ENCODE measurements at regions not wholly inside any gene's neighbourhood (a gene's known extent, or its start where the extent isn't known, plus 50 kb on each side); places are given as distances from the start of the nearest gene placed in this dataset.

DNA sequence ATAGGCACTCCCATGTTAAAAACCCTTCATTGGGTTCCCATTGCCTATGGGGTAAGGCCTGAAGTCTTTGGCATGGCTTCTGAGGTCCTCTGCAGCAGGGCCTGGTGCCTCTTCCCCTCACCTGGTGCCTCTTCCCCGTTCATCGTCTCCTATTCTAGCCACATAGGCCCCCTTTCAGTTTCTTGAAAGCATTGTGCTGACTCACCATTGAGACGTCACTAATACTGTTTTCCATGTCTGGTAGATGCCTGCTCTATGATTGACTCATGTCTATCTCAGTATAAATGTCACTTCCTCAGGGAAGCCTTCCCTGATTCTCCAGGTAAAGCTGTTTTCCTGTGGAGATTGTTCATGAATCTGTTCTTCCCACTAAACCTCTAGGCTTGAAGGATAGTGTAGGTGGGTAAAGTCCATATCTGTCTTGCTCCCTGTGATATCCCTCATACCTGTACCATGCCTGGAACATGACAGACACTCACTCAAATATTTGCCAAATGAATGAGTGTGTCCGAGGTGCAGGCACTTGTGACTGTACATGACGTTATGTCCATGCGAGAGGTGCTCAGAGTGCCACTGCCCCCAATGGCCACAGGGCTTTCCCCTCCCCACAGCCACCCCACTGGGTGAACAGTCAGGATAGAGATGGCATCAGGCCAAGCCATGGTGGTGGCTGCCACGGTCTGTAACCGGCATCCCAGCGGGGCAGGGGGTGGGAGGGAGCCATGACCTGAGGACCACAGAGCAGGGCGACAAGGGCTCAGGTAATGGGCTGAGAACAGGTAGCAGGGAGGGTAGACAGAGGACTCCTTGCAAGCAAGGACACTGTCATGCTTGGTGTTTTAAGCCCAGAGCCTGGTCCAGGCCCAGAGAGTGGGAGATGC is 85.2 kb upstream of the FAM20A start:
- H3K9me3 ChIP-seq = no peaks in the 10 kb centered on the region
- H3K4me3 ChIP-seq = no peak overlapping the region
- H3K36me3 ChIP-seq (ENCODE audit: low read depth) = no peaks in the 10 kb centered on the region
- intact Hi-C loops (cut with DNase I, micrococcal nuclease) = no loop called here
- no peaks in the 10 kb centered on the region for H3K4me1 ChIP-seq (ENCODE audit: low read depth)
- DNase-seq (no peak), ATAC-seq (no peak)
- TF ChIP-seq CTCF (IDR thresholded peaks at IDR 0.05) = no peak

DNA sequence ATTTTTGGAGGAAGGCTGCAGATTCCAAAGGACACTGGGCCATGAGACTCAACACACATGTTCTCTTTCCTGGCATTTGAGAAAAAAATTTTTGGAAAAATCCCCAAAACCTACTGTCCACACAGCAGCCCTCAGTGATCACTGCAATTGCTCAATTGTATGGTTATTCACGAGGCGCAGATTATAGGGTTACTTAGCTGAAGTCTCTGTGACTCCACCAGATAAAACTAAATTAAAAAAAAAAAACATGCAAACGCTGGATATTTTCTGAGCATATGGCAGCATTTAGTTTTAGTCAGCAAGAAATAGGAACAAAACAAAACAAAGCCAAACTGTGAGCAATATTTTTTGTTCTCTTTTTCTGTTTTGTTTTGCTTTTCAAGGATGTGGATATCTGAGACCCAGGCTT is 83.8 kb upstream of the FAM20A start:
- intact Hi-C loops (cut with DNase I, micrococcal nuclease) = no loop called here
- TF ChIP-seq CTCF (IDR thresholded peaks at IDR 0.05) = no peak
- ATAC-seq (peak; percentile 17), DNase-seq (no peak)
- no peak overlapping the region for H3K4me3 ChIP-seq
- H3K9me3 ChIP-seq = no peaks in the 10 kb centered on the region
- H3K4me1 ChIP-seq (ENCODE audit: low read depth) = no peaks in the 10 kb centered on the region
- no peaks in the 10 kb centered on the region for H3K36me3 ChIP-seq (ENCODE audit: low read depth)

DNA sequence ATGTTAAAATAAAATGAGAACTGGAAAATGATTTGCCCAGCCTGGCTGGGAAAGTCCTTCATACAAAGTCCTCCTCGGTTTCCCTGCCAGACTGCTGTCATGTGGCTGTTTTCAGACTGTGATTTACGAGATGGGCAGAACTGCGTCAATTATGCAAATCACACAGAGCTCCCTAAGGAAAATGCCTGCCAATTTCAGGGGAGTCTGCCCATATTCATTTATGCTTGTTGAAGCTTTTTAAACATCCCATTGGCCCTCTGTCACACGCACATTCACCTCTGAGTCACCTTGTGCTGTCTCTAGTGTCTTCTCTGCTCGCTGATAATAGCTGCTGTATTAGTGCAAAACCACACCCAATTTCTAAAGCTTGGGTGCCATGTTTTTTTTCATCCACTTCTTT is 81.7 kb upstream of the FAM20A start:
- DNase-seq (no peak), ATAC-seq (no peak)
- Histone ChIP-seq H3K4me1 (ENCODE audit: low read depth) (no peaks in the 10 kb centered on the region), H3K4me3 (no peak overlapping the region), H3K36me3 (ENCODE audit: low read depth) (no peaks in the 10 kb centered on the region), H3K9me3 (no peaks in the 10 kb centered on the region)
- TF ChIP-seq CTCF (IDR thresholded peaks at IDR 0.05) = no peak
- intact Hi-C loops (cut with DNase I, micrococcal nuclease) = no loop called here

GRCh38 chr17:68679882-68680281 is 78.7 kb upstream of the FAM20A start:
- Histone ChIP-seq H3K4me3 (no peak overlapping the region), H3K9me3 (no peaks in the 10 kb centered on the region), H3K4me1 (ENCODE audit: low read depth) (no peaks in the 10 kb centered on the region), H3K36me3 (ENCODE audit: low read depth) (no peaks in the 10 kb centered on the region)
- no peak for DNase-seq
- TF ChIP-seq CTCF (IDR thresholded peaks at IDR 0.05) = no peak
- intact Hi-C loops (cut with DNase I, micrococcal nuclease) = no loop called here
- ATAC-seq = no peak

DNA sequence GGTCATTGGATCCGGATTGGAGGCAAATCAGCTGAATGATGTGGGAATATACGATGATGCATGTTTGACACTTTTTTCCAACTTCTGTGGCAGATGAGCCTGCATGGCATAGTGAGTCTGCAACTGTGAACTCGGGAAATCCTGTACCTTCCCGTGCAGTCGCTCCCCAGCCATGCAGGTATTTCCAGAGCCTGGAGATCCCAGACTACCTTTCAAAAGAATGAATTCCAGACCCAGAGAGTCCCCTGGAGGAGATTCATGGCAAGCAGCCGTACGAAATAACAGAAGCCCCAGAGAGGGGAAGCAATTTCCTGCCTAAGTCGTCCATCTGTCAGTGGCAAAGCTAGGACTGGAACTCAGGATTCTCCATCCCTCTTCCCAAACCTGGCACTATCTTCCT is 75.7 kb upstream of the FAM20A start:
- no peak for TF ChIP-seq CTCF (IDR thresholded peaks at IDR 0.05)
- H3K36me3 ChIP-seq (ENCODE audit: low read depth) = no peaks in the 10 kb centered on the region
- intact Hi-C loops (cut with DNase I, micrococcal nuclease) = no loop called here
- ATAC-seq (no peak), DNase-seq (no peak)
- H3K9me3 ChIP-seq = no peaks in the 10 kb centered on the region
- H3K4me1 ChIP-seq (ENCODE audit: low read depth) = no peaks in the 10 kb centered on the region
- no peak overlapping the region for H3K4me3 ChIP-seq

Measured in mucosa of descending colon (tissue), 3 donors.